ENCODE measurements at regions not wholly inside any gene's neighbourhood (a gene's known extent, or its start where the extent isn't known, plus 50 kb on each side); places are given as distances from the start of the nearest gene placed in this dataset.
"Not testable (repeated sequence)": the region's sequence is repeated elsewhere in the genome, so short reads cannot be mapped to it uniquely, and the experiment has no call there.

GRCh38 chr7:153107826-153108225 is 348.3 kb downstream of the ACTR3B start:
- Mint-ChIP-seq H3K9me3 (peaks cover 4% of the 10 kb centered on the region), H3K4me3 (no peak overlapping the region), H3K4me1 (ENCODE audit: low read depth) (no peaks in the 10 kb centered on the region)

GRCh38 chr7:153109566-153109965 is 350.0 kb downstream of the ACTR3B start:
- Mint-ChIP-seq H3K27ac (no peak overlapping the region), H3K27me3 (peaks cover 5% of the 10 kb centered on the region)

More at GRCh38 chr7:153107826-153108225, 348.3 kb downstream of the ACTR3B start:
- Mint-ChIP-seq H3K27ac (no peak overlapping the region), H3K36me3 (ENCODE audit: low read depth) (no peaks in the 10 kb centered on the region), H3K27me3 (peaks cover 5% of the 10 kb centered on the region)

GRCh38 chr7:153110606-153111005 is 351.1 kb downstream of the ACTR3B start:
- Mint-ChIP-seq H3K9me3 (peaks cover 4% of the 10 kb centered on the region), H3K4me3 (no peak overlapping the region), H3K36me3 (ENCODE audit: low read depth) (no peaks in the 10 kb centered on the region), H3K27me3 (peaks cover 4% of the 10 kb centered on the region), H3K27ac (no peak overlapping the region), H3K4me1 (ENCODE audit: low read depth) (no peaks in the 10 kb centered on the region)

More at GRCh38 chr7:153109566-153109965, 350.0 kb downstream of the ACTR3B start:
- Mint-ChIP-seq H3K9me3 (peaks cover 4% of the 10 kb centered on the region), H3K4me1 (ENCODE audit: low read depth) (no peaks in the 10 kb centered on the region), H3K36me3 (ENCODE audit: low read depth) (no peaks in the 10 kb centered on the region), H3K4me3 (no peak overlapping the region)

- H3K27me3 Mint-ChIP-seq; H3K9me3 Mint-ChIP-seq; H3K36me3 Mint-ChIP-seq (ENCODE audit: low read depth); H3K27ac Mint-ChIP-seq; H3K4me1 Mint-ChIP-seq (ENCODE audit: low read depth); H3K4me3 Mint-ChIP-seq: not testable (repeated sequence)
Observed at GRCh38 chr7:153122255-153122654, 362.7 kb downstream of the ACTR3B start.

DNA sequence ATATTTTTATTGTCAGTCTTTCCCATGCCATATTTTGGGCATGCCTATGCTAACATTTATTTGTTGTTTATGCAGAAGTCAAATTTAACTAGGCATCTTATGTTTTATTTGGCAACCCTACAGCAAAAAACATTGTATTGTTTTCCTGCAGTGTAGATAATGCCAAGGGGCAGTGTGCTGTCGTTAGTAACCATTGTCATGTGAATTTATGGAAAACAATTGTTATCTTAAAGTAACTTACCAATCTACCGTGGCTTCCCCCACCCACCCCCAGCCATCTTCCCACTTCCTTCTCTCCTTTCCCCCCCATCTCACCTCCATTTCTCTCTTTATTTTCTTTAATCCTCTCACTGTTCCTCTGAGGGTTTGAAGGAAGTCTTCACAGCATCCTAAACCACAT is 370.5 kb downstream of the ACTR3B start:
- H3K27me3 Mint-ChIP-seq, result no peaks in the 10 kb centered on the region
- no peaks in the 10 kb centered on the region for H3K4me1 Mint-ChIP-seq (ENCODE audit: low read depth)
- no peak overlapping the region for H3K4me3 Mint-ChIP-seq
- H3K27ac Mint-ChIP-seq, result no peak overlapping the region
- H3K36me3 Mint-ChIP-seq (ENCODE audit: low read depth), result no peaks in the 10 kb centered on the region
- peaks cover 5% of the 10 kb centered on the region for H3K9me3 Mint-ChIP-seq

DNA sequence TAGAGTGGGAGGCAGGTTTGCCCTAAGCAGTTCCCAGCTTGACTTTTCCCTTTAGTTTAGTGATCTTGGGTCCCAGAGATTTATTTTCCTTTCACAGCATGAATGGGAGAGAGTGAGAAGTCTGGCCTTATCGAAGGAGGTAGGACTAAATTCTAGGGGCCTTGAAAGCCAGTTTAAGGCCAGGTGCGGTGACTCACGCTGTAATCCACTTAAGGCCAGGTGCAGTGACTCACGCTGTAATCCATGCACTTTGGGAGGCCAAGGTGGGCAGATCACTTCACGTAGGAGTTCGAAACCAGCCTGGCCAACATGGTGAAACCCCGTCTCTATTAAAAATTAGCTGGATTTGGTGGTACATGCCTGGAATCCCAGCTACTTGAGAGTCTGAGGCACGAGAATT is 392.2 kb downstream of the ACTR3B start:
- H3K27me3 Mint-ChIP-seq, result no peaks in the 10 kb centered on the region
- no peak overlapping the region for H3K27ac Mint-ChIP-seq
- H3K36me3 Mint-ChIP-seq (ENCODE audit: low read depth), result no peaks in the 10 kb centered on the region
- H3K9me3 Mint-ChIP-seq, result peaks cover 12% of the 10 kb centered on the region
- H3K4me1 Mint-ChIP-seq (ENCODE audit: low read depth), result no peaks in the 10 kb centered on the region
- no peak overlapping the region for H3K4me3 Mint-ChIP-seq

DNA sequence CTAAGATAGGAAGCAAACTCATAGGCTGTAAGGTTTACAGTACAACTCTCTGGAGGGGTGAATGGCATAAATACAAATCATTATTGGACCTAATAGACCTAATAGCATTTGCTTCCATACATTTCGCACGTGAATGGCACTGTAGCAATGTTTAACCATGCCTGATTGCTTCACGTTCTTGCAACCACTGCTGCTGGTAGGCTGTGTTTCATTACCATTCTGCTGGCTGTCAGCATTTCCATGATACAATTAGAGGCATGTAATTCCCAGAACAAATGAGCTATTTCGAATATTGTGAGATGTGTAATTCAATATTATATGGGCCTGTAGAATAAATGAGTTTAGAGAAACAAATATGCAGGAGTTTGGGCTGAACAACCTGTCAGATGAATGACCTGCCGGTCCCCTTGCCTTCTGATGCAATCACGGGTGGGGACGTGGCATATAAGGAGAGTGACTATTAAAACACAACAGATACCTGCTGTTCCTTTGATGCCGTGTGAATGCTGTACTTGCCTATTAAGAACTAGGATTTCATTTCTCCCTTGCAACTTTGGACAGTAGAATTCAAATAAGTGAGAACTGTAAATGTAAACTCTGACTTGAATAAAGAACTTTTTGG is 393.4 kb downstream of the ACTR3B start:
- Mint-ChIP-seq H3K27me3 (no peaks in the 10 kb centered on the region), H3K36me3 (ENCODE audit: low read depth) (no peaks in the 10 kb centered on the region), H3K9me3 (peaks cover 6% of the 10 kb centered on the region), H3K4me1 (ENCODE audit: low read depth) (no peaks in the 10 kb centered on the region), H3K4me3 (no peak overlapping the region), H3K27ac (no peak overlapping the region)

DNA sequence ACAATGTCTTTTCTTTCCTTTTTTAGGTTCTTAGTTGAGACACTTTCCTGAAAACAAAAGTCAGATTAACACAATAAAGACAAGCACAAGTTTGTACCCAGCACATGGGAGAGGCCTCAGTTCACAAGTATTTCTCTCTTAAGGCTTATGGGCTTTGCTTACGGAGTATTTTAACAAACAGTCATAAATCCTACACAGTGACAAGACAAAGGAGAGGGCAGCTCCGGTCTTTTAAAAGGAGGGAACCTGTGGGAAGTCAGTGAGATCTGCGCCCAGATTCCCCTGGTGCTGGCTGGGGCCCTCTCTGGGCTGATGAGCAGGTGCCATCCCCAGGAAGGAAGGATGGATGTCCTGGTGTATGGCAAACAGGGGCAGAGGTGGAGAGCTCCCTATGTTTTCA is 398.6 kb downstream of the ACTR3B start:
- Mint-ChIP-seq H3K27ac (no peak overlapping the region), H3K4me3 (no peak overlapping the region), H3K27me3 (no peaks in the 10 kb centered on the region), H3K36me3 (ENCODE audit: low read depth) (no peaks in the 10 kb centered on the region), H3K9me3 (peaks cover 4% of the 10 kb centered on the region), H3K4me1 (ENCODE audit: low read depth) (no peaks in the 10 kb centered on the region)

DNA sequence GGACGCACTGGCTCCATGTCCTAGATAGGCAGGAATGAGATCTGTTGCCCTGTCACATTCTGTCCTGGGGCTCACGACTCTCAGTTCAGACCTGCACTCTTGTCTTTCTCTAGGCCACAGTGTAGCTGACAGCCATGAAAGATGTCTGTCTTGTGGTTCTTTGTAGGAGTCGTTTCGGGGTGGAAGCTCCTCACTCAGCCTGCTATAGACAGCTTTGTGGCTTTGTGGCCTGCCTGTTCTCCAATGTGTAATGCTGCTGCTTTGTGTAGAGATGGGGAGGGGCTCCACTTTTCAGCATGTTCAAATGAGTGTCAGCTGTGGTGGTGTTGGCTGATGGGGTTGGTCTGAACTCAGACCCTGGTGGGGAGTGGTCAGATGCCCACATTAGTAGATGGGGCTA is 410.7 kb downstream of the ACTR3B start:
- no peaks in the 10 kb centered on the region for H3K36me3 Mint-ChIP-seq (ENCODE audit: low read depth)
- H3K27me3 Mint-ChIP-seq, result no peaks in the 10 kb centered on the region
- peaks cover 21% of the 10 kb centered on the region for H3K9me3 Mint-ChIP-seq
- H3K27ac Mint-ChIP-seq, result no peak overlapping the region
- H3K4me1 Mint-ChIP-seq (ENCODE audit: low read depth), result no peaks in the 10 kb centered on the region
- H3K4me3 Mint-ChIP-seq, result no peak overlapping the region

- Mint-ChIP-seq H3K27ac (no peak overlapping the region), H3K9me3 (peaks cover 11% of the 10 kb centered on the region), H3K4me3 (no peak overlapping the region), H3K36me3 (ENCODE audit: low read depth) (no peaks in the 10 kb centered on the region), H3K4me1 (ENCODE audit: low read depth) (no peaks in the 10 kb centered on the region), H3K27me3 (no peaks in the 10 kb centered on the region)
Observed at GRCh38 chr7:153185936-153186335, 426.4 kb downstream of the ACTR3B start.

GRCh38 chr7:153188161-153188560 is 428.6 kb downstream of the ACTR3B start:
- Mint-ChIP-seq H3K4me3 (no peak overlapping the region), H3K27ac (no peak overlapping the region), H3K36me3 (ENCODE audit: low read depth) (no peaks in the 10 kb centered on the region), H3K27me3 (no peaks in the 10 kb centered on the region), H3K9me3 (peaks cover 11% of the 10 kb centered on the region), H3K4me1 (ENCODE audit: low read depth) (no peaks in the 10 kb centered on the region)

DNA sequence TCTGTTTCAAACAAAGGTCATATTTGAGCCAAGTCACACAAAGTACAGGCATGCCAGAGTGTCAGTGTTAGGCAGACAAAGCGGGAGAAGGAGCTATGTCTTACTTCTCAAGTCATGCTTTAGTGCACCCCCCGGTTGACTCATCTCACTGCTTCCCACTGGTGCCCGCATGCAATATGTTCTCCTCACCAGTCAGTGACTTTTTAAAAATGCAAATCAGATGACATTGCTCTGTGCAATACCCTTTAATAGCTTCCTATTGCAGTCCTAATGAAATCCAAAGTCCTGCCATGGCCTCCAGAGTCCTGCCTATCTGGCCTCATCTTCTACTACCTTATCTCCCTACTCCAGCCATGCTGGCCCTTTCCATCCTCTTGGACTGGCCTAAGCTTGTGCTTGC is 429.1 kb downstream of the ACTR3B start:
- Mint-ChIP-seq H3K9me3 (peaks cover 6% of the 10 kb centered on the region), H3K27me3 (no peaks in the 10 kb centered on the region), H3K36me3 (ENCODE audit: low read depth) (no peaks in the 10 kb centered on the region)

GRCh38 chr7:153190452-153190851 is 430.9 kb downstream of the ACTR3B start:
- Mint-ChIP-seq H3K4me3 (no peak overlapping the region), H3K27me3 (no peaks in the 10 kb centered on the region), H3K9me3 (peaks cover 6% of the 10 kb centered on the region), H3K36me3 (ENCODE audit: low read depth) (no peaks in the 10 kb centered on the region), H3K4me1 (ENCODE audit: low read depth) (no peaks in the 10 kb centered on the region), H3K27ac (no peak overlapping the region)

More for the DNA sequence above, 429.1 kb downstream of the ACTR3B start:
- no peak overlapping the region for H3K4me3 Mint-ChIP-seq
- H3K4me1 Mint-ChIP-seq (ENCODE audit: low read depth), result no peaks in the 10 kb centered on the region
- no peak overlapping the region for H3K27ac Mint-ChIP-seq

DNA sequence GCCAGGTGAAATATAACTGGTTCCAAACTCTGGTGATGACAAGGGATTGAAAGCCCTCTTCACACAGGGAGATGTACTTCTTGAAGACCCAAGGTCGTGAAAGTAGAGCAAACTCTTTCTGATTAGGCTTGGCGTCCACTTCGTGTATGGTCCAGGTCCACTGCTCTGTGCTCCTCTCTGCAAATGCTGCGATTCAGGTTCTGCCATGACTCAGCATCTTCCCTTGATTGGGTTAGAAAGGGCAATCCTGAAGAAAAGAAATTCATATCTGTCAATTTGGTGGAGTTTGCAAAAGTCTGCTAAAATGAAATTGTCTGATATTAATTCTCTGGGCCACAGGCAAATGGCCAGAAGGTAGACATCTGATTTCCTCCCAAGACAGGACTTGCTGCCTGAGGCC is 431.4 kb downstream of the ACTR3B start:
- H3K4me3 Mint-ChIP-seq, result no peak overlapping the region
- H3K9me3 Mint-ChIP-seq, result peaks cover 6% of the 10 kb centered on the region
- H3K4me1 Mint-ChIP-seq (ENCODE audit: low read depth), result no peaks in the 10 kb centered on the region
- no peak overlapping the region for H3K27ac Mint-ChIP-seq
- no peaks in the 10 kb centered on the region for H3K36me3 Mint-ChIP-seq (ENCODE audit: low read depth)
- no peaks in the 10 kb centered on the region for H3K27me3 Mint-ChIP-seq

DNA sequence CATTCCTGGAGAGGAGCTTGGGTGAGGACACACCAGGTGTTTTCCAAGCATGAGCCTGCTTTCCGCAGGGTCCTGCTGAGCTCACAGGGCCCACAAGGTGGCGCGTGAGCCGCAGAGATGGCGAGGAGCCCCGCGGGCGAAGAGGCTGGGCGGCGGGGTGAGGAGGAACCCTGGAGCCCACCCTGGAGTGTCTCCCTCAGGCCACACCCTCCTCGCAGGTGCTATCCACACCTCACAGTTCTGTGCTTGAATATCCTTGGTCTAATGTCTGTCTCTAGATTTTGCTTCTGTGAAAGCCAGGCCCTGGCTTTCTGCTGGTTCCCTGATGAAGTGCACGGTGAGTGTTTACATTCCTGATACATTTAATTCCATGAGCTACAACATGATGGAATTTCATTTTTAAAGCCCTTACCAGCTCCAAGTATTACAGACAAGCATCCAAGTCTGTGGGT is 433.6 kb downstream of the ACTR3B start:
- Mint-ChIP-seq H3K4me3 (no peak overlapping the region), H3K36me3 (ENCODE audit: low read depth) (no peaks in the 10 kb centered on the region), H3K4me1 (ENCODE audit: low read depth) (no peaks in the 10 kb centered on the region), H3K27me3 (no peaks in the 10 kb centered on the region), H3K27ac (no peak overlapping the region), H3K9me3 (peaks cover 6% of the 10 kb centered on the region)

- Mint-ChIP-seq H3K27ac (no peak overlapping the region), H3K36me3 (ENCODE audit: low read depth) (peaks cover 9% of the 10 kb centered on the region), H3K4me1 (ENCODE audit: low read depth) (no peaks in the 10 kb centered on the region), H3K27me3 (no peaks in the 10 kb centered on the region), H3K9me3 (peaks cover 50% of the 10 kb centered on the region), H3K4me3 (no peak overlapping the region)
Observed at GRCh38 chr7:153217032-153217431, 457.5 kb downstream of the ACTR3B start.

All from stimulated activated naive CD8-positive, alpha-beta T cell treated with anti-CD3 and anti-CD28 coated beads, Interleukin-15, Interleukin-2, amounts not matched to agents 100 ng/mL and 50 ng/mL, for 24 hours (primary cell).